ENCODE measurements at regions not wholly inside any gene's neighbourhood (a gene's known extent, or its start where the extent isn't known, plus 50 kb on each side); places are given as distances from the start of the nearest gene placed in this dataset.

DNA sequence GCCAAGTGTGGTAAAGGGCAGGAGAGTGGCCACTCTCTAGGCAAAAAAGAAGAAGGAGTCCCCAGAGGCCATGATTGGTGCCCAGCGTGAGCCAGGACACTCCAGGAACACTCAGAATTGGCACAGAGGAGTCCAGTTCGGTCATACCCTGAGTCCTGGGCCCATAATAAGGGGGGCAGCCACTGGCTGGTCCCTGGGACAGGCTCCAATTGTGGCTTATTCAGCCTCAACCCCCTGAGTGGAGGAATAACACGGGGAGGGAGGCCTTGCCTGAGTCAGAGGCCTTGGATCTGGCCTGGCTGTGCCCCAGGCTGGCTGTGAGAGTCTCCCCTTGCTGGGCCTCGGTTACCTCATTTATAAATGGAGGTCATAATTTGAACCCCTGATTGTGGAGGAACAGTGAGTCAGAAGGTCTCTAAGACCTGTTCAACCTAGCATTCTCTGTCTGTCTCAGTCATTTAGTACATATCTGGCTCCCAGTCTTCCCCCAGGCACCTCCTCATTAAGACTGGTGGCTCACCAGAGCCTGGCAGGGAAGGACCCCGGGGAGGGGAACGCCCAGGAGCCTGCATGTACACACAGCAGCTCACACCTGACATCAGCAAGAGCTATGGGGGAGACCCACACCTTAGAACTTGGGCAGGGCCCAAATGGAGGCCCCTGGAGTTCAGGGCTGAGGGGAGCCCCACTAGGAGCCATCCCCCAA lies 95.9 kb upstream of the ATP2B2 start:
- TF ChIP-seq, protein P1, sequence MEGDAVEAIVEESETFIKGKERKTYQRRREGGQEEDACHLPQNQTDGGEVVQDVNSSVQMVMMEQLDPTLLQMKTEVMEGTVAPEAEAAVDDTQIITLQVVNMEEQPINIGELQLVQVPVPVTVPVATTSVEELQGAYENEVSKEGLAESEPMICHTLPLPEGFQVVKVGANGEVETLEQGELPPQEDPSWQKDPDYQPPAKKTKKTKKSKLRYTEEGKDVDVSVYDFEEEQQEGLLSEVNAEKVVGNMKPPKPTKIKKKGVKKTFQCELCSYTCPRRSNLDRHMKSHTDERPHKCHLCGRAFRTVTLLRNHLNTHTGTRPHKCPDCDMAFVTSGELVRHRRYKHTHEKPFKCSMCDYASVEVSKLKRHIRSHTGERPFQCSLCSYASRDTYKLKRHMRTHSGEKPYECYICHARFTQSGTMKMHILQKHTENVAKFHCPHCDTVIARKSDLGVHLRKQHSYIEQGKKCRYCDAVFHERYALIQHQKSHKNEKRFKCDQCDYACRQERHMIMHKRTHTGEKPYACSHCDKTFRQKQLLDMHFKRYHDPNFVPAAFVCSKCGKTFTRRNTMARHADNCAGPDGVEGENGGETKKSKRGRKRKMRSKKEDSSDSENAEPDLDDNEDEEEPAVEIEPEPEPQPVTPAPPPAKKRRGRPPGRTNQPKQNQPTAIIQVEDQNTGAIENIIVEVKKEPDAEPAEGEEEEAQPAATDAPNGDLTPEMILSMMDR (IDR thresholded peaks at IDR 0.05): no peak
- TF ChIP-seq, protein P2, sequence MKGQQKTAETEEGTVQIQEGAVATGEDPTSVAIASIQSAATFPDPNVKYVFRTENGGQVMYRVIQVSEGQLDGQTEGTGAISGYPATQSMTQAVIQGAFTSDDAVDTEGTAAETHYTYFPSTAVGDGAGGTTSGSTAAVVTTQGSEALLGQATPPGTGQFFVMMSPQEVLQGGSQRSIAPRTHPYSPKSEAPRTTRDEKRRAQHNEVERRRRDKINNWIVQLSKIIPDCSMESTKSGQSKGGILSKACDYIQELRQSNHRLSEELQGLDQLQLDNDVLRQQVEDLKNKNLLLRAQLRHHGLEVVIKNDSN (IDR thresholded peaks at IDR 0.05; ENCODE audit: borderline replicate concordance, low read depth): no peak
- TF ChIP-seq RFX5 (IDR thresholded peaks at IDR 0.05; ENCODE audit: low read length) (no peak), EZH2phosphoT487 (IDR thresholded peaks at IDR 0.05; ENCODE audit: borderline replicate concordance, low read depth) (no peak), EP300 (IDR thresholded peaks at IDR 0.05; ENCODE audit: borderline replicate concordance in 1 of 2, low read depth in 1 of 2, low read length in 1 of 2) (no peak), MXI1 (IDR thresholded peaks at IDR 0.05; ENCODE audit: low read depth, low read length) (no peak), TAF1 (IDR thresholded peaks at IDR 0.05; ENCODE audit: borderline replicate concordance, low read depth, low read length) (no peak), SMC3 (IDR thresholded peaks at IDR 0.05; ENCODE audit: low read depth, low read length) (no peak), ELF1 (IDR thresholded peaks at IDR 0.05) (no peak), FOXM1 (IDR thresholded peaks at IDR 0.05; ENCODE audit: low read depth) (no peak), POLR2AphosphoS5 (IDR thresholded peaks at IDR 0.05; ENCODE audit: low read depth, low read length) (no peak), RCOR1 (IDR thresholded peaks at IDR 0.05; ENCODE audit: low read length) (no peak), GABPA (IDR thresholded peaks at IDR 0.05; ENCODE audit: low read depth) (no peak)
- TF ChIP-seq, protein P3, sequence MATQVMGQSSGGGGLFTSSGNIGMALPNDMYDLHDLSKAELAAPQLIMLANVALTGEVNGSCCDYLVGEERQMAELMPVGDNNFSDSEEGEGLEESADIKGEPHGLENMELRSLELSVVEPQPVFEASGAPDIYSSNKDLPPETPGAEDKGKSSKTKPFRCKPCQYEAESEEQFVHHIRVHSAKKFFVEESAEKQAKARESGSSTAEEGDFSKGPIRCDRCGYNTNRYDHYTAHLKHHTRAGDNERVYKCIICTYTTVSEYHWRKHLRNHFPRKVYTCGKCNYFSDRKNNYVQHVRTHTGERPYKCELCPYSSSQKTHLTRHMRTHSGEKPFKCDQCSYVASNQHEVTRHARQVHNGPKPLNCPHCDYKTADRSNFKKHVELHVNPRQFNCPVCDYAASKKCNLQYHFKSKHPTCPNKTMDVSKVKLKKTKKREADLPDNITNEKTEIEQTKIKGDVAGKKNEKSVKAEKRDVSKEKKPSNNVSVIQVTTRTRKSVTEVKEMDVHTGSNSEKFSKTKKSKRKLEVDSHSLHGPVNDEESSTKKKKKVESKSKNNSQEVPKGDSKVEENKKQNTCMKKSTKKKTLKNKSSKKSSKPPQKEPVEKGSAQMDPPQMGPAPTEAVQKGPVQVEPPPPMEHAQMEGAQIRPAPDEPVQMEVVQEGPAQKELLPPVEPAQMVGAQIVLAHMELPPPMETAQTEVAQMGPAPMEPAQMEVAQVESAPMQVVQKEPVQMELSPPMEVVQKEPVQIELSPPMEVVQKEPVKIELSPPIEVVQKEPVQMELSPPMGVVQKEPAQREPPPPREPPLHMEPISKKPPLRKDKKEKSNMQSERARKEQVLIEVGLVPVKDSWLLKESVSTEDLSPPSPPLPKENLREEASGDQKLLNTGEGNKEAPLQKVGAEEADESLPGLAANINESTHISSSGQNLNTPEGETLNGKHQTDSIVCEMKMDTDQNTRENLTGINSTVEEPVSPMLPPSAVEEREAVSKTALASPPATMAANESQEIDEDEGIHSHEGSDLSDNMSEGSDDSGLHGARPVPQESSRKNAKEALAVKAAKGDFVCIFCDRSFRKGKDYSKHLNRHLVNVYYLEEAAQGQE (IDR thresholded peaks at IDR 0.05; ENCODE audit: low read depth, low read length): no peak
